HCEC 1CT (cell line): ENCODE measurements at regions not wholly inside any gene's neighbourhood (a gene's known extent, or its start where the extent isn't known, plus 50 kb on each side); places are given as distances from the start of the nearest gene placed in this dataset.
"Not testable (repeated sequence)": the region's sequence is repeated elsewhere in the genome, so short reads cannot be mapped to it uniquely, and the experiment has no call there.

ENCODE experiments used
- DNase-seq: peaks from one replicate; pipeline ENCODE4 v3.0.0-alpha.2; 2017

DNA sequence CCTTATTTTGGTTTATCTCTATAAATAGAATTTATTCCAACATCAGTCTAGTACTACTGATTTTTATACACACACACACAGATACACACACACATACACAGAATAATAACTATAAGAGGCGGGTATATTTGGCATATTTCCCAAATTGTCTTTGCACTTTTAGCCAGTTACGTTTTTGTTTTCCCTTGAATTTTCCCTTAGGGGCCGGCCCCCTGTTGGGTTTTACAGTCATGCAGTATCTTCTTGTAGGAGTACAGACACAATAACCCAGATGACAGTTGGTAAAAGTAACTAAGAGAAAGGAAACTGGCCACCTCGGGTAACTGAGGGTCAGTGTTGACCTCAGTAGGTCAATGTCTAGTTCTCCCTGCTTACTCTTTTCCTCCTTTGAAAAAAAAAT is 50.9 kb downstream of the DISP1 start:
- DNase-seq, result no peak

GRCh38 chr1:222867316-222867715 is 52.5 kb downstream of the DISP1 start:
- DNase-seq, result no peak

- DNase-seq, result no peak
Measured at GRCh38 chr1:222876182-222876581, 61.3 kb downstream of the DISP1 start.

DNA sequence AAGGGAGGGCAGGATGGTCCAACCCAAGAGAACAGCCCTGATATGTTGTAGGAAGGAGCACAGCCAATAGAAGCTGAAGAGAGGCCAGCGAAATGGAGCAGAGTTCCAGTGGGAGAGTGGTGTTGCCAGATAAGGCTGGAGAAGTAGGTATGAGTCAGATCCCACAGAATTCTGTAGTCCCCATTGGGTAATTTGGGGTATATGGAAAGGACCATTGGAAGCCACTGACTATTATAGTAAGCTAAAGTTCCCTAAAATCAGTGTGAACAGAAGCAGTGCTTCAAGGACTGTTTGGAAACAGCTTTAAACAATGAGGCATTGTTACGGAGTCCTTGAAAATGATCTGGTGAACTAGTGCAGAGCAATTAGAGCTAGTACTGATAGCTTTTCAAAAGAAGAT is 63.0 kb downstream of the DISP1 start:
- no peak for DNase-seq

- DNase-seq, result peak; percentile 80
Measured at GRCh38 chr1:222880587-222880986, 65.7 kb downstream of the DISP1 start.

- no peak for DNase-seq
Measured at GRCh38 chr1:222886194-222886854, 71.5 kb downstream of the DISP1 start.

DNA sequence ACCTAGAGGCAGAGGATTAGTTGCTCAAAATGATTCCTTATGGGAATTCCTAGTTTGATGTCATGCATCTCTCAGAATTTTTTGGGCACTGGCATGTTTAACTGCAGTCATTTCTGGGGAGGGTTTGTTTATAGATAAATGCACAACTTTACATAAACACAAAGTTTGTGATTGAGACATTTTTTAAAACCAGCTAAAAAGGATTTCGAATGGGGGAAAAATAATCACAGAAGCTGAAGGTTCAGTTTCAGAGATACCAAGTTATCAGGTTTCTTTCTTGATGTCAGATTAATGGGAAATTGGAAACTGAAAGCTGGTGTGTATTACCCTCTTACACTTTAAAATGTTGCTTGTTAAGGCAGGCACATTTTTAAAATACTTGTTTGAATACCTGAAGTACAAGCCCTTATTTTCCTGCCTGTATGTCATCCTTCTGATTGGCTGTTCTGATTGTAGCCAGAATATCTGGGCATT is 72.1 kb downstream of the DISP1 start:
- no peak for DNase-seq

DNA sequence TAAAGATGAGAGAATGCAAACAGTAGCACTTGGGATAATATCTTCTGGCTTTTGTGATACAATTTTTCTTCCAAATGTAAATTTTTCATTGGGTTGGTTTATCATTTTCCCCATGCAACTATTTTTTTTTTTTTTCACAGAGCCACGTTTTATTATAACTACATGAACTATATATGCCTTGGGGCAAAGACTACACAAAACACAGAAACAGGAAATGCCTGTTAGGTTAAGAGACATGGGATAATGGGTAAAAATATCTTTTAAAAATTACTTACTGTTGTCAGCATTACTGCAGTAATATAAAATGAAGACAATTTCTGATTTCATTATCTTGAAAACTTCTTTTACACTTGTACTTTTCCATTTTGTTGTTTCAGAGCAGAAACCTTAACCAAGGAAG is 74.6 kb downstream of the DISP1 start:
- no peak for DNase-seq

GRCh38 chr1:222890716-222891115 is 75.9 kb downstream of the DISP1 start:
- DNase-seq, result no peak

DNA sequence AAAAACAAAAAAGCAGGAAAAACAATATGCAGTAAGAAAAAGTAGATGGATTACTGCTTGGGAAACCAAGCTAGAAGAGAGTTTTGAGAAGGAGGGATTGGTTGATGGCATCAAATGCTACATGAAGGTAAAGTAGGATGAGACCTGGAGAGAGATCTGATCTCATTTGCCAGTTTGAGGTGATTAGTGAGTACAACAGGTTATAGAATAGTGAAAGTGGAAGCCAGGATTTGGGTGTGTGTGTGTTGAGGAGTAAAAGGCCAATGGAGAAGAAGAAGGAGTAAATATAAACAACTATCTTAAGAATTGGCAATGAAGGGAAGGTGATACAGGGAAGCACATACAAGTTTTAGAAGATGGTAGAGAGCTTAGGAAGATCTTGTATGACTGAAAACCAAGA is 76.7 kb downstream of the DISP1 start:
- DNase-seq, result no peak

GRCh38 chr1:222892137-222892769 is 77.4 kb downstream of the DISP1 start:
- DNase-seq, result peak; percentile 91

GRCh38 chr1:222893255-222893654 is 78.4 kb downstream of the DISP1 start:
- DNase-seq, result no peak

DNA sequence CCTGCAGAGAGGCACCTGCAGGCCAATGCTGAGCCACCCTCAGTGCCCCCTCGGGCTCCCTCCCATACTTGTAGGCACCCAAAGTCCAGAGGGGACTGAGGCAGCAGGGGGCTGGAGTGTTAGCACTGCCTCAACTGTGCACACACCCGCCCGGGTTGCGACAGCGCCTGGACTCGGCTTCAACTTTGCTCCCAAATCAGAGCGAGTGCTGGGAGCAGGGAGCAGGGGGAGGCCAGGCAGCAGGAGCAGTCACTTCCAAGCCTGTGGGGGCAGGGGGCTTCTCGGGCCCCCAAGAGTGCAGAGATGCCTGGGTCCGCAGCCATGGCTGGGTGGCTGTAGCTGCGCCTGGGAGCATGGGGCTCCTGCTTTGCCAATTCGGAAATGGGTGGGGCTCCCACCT is 79.5 kb downstream of the DISP1 start:
- DNase-seq, result no peak

- peak; percentile 65 for DNase-seq
Measured at GRCh38 chr1:222896630-222897526, 82.0 kb downstream of the DISP1 start.

GRCh38 chr1:222897527-222898190 is 82.8 kb downstream of the DISP1 start:
- peak; percentile 14 for DNase-seq

GRCh38 chr1:222898191-222898527 is 83.3 kb downstream of the DISP1 start:
- no peak for DNase-seq

DNA sequence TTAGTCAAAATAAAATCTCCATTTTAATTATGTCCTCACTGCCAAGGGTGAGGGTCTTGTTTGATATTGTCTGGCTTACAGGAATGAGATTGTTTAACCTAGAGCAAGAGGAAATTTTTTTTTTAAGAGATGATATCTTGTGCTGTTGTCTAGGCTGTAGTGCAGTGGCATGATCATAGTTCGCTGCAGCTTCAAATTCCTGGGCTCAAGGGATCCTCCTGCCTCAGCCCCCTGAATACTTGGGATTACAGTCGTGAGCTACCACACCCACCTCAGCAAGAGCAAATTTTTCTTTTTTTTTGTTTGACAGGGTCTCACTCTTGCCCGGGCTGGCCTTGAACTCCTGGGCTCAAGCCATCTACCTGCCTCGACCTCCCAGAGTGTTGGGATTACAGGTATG is 84.6 kb downstream of the DISP1 start:
- DNase-seq, result no peak

GRCh38 chr1:222904451-222904850 is 89.6 kb downstream of the DISP1 start:
- no peak for DNase-seq

DNA sequence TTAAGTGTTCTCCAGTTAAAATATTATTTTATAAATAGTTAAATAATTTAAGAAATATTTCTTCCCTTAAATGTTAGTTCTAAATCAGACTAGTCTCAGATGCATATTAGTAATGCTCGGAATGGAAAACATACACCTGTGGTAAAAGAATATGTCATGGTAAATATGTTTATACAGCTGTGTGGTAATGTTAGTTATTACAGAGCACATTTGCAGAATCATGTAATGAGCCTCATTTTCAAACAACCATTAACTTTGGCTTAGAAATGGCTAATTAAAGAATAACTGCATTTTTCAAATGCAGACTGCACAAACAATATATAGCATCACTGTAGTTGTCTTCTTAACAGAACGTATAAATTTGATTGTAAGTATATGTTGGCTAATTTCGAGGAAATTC is 90.3 kb downstream of the DISP1 start:
- no peak for DNase-seq

DNA sequence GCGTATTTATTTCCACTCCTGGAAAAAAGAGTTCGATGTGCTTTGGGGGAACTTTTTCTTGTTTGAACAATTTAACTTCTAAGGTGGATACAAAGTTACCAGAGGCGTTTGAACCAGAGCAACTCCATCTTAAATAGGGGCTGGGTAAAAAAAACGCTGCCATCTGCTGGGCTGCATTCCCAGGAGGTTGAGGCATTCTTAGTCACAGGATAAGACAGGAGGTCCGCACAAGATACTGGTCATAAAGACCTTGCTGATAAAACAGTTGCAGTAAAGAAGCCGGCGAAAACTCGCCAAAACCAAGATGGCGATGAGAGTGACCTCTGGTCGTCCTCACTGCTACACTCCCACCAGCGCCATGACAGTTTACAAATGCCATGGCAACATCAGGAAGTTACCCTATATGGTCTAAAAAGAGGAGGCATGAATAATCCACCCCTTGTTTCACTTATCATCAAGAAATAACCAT is 91.5 kb downstream of the DISP1 start:
- DNase-seq, result not testable (repeated sequence)

DNA sequence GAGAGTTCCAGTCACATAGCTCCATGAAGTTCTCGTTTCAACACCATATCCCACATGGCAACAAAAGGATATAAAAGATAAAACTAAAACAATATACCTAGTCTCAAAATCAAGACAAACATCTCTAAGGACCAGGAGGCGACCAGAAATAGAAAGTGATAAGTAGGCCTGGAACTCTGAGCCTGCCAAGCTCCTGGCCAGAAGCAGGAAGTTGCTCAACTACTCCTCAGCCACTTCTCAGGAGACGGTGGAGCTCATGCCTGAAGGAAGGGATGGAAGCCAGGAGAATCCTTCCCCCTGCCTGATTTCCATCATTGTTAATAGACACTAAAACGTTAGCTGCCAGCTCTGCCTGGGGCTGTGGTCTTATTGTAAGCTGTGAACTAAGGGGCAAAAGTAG is 94.7 kb downstream of the DISP1 start:
- peak; percentile 39 for DNase-seq

DNA sequence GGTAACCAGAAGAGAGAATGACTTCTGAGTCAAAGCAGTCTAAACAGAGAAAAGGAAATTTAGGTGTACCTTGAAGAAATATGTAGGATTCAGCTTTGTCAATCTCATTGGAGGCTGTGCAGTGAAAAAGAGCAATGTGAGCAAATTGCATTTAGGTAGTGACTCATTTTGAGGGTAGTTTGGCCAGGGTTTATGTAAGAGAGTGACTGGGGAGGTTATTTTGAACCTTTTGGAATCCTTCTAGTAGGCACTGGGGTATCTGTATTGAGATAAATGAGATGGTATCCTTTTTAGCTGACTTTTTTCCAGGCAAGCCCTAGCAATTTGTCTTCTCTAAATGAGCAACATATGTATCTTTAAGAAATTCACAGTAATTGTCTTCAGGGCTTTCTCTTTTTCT is 95.9 kb downstream of the DISP1 start:
- peak; percentile 59 for DNase-seq

- peak; percentile 41 for DNase-seq
Measured at GRCh38 chr1:222911866-222912265, 97.0 kb downstream of the DISP1 start.
